ENCODE measurements at regions not wholly inside any gene's neighbourhood (a gene's known extent, or its start where the extent isn't known, plus 50 kb on each side); places are given as distances from the start of the nearest gene placed in this dataset.

DNA sequence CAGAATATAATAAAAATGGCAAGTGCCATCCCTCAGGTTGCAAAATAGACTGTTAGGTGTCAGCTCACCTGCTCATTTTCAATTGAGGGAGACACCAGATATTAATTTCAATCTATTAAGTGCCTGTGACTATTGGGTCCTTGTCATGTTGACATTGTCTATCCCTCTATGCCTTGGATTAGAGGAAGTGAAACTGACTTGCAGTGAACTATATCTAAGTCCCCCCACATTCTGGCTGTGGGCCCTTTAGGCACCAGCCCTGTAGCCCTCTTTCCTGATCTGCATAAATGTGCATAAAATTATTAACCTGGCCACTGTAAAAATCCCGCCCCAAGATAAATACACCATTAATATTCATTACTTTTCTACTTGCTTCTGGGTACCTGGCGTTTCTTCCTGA is 293.0 kb upstream of the CLNK start:
- H3K27ac ChIP-seq: no peak overlapping the region
- H3K4me3 ChIP-seq: no peak overlapping the region
- no peaks in the 10 kb centered on the region for H3K36me3 ChIP-seq
- 84 to 85% methylated on average over 2 of the region's 2 CpGs for WGBS, 2 donors
- H3K4me1 ChIP-seq: no peaks in the 10 kb centered on the region
- intact Hi-C loops (cut with DNase I): no loop called here
- no peaks in the 10 kb centered on the region for H3K27me3 ChIP-seq
- DNase-seq: no peak
- no peak for TF ChIP-seq POLR2A (IDR thresholded peaks at IDR 0.05)
- TF ChIP-seq, protein P1, sequence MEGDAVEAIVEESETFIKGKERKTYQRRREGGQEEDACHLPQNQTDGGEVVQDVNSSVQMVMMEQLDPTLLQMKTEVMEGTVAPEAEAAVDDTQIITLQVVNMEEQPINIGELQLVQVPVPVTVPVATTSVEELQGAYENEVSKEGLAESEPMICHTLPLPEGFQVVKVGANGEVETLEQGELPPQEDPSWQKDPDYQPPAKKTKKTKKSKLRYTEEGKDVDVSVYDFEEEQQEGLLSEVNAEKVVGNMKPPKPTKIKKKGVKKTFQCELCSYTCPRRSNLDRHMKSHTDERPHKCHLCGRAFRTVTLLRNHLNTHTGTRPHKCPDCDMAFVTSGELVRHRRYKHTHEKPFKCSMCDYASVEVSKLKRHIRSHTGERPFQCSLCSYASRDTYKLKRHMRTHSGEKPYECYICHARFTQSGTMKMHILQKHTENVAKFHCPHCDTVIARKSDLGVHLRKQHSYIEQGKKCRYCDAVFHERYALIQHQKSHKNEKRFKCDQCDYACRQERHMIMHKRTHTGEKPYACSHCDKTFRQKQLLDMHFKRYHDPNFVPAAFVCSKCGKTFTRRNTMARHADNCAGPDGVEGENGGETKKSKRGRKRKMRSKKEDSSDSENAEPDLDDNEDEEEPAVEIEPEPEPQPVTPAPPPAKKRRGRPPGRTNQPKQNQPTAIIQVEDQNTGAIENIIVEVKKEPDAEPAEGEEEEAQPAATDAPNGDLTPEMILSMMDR (IDR thresholded peaks at IDR 0.05): no peak
- H3K9me3 ChIP-seq: peaks cover 0 to 8% (median 0%) of the 10 kb centered on the region in 3 donors

DNA sequence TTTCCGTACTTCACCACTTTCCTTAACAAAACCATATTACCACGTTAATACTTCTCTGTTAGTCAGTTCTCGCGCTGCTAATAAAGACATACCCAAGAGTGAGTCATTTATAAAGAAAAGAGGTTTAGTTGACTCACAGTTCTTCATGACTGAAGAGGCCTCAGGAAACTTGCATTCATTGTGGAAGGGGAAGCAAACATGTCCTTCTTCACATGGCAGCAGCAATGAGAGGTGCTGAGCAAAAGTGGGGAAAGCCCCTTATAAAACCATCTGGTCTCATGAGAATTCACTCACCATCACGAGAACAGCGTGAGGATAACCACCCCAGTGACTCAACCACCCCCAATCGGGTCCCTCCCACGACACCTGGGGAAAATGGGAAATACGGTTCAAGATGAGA is 289.8 kb upstream of the CLNK start:
- Histone ChIP-seq H3K4me1 (no peaks in the 10 kb centered on the region), H3K27me3 (no peaks in the 10 kb centered on the region), H3K9me3 (peaks cover 0 to 8% (median 0%) of the 10 kb centered on the region in 3 donors), H3K27ac (no peak overlapping the region), H3K4me3 (no peak overlapping the region), H3K36me3 (no peaks in the 10 kb centered on the region)
- WGBS, 2 donors: 58 to 75% methylated on average over 9 of the region's 9 CpGs
- TF ChIP-seq, protein P1 (IDR thresholded peaks at IDR 0.05): no peak
- TF ChIP-seq POLR2A (IDR thresholded peaks at IDR 0.05): no peak
- no peak for DNase-seq
- intact Hi-C loops (cut with DNase I): no loop called here

DNA sequence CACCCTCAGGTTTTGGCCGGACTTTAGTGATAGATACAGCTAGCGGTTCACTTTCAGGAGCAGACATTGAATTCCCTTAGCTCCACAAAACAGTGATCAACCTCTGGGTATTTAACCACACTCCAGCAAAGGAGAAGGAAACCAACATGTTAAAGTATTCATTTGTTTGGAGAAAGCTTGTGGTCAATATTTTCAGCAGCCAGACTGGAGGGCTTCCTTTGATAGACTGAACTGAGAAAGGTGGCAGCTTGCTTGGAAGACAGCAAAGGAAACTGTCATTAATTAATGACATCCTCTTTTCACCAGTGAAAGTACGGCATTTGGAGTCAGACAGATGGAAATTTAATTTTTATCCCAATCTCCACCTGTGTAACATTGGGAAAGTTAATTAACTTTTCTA is 289.1 kb upstream of the CLNK start:
- Histone ChIP-seq H3K4me1 (no peaks in the 10 kb centered on the region), H3K27me3 (no peaks in the 10 kb centered on the region), H3K36me3 (no peaks in the 10 kb centered on the region), H3K27ac (no peak overlapping the region), H3K4me3 (no peak overlapping the region), H3K9me3 (peaks cover 0 to 8% (median 0%) of the 10 kb centered on the region in 3 donors)
- DNase-seq: no peak
- intact Hi-C loops (cut with DNase I): no loop called here
- no peak for TF ChIP-seq POLR2A (IDR thresholded peaks at IDR 0.05)
- TF ChIP-seq, protein P1 (IDR thresholded peaks at IDR 0.05): no peak
- WGBS, 2 donors: 69 to 87% methylated on average over 2 to 3 of the region's 3 CpGs

DNA sequence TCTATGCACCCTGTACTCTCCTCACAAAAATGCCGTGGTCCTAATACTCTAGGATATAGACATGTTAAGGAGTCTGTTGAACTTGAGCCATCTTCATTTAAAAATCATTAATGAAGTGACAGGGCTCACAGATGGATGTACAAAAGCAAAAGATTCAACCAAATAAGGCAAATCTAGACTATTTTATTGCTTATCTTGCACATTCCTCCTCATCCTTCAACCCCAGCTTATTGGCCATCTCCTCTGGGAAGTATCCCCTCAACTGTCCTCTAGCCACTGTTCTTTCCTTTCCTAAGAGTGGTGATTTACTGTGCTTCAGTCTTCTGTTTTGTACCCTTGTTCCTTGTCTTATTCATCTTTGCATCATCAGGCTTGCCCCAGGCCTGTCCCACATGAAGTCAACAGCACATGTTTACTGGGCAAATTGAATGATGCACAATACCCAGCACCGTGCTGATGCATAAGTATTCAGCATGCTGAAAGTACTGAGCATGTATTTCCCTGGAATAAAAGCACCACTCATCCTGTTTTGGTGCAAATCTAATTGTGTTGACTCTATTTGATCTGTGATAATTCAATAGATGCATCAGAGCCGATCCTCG is 287.3 kb upstream of the CLNK start:
- 78 to 80% methylated on average over 4 of the region's 4 CpGs for WGBS, 2 donors

DNA sequence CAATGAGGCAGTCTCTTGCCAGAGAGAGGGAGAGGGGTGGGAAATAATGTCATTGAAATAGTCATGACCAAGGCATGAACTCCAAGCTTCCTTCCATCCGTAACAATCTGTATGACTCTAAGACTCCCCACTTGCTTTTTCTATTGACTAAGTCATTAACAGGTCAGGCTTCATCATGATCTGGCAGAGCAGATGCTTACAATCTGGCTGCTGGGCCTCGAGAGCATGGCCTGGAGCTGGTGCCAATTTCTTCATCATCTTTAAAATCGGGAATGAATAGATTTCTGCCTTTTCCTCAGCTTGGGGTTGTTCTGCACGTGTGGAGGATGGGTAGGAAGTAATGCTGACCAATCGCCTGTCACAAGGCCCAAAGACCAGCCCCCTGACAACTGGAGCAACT is 280.6 kb upstream of the CLNK start:
- H3K27me3 ChIP-seq: no peaks in the 10 kb centered on the region
- no peak for TF ChIP-seq POLR2A (IDR thresholded peaks at IDR 0.05)
- TF ChIP-seq, protein P1 (IDR thresholded peaks at IDR 0.05): no peak
- DNase-seq: no peak
- intact Hi-C loops (cut with DNase I): no loop called here
- no peak overlapping the region for H3K27ac ChIP-seq
- H3K4me1 ChIP-seq: no peaks in the 10 kb centered on the region
- 65 to 76% methylated on average over 5 of the region's 5 CpGs for WGBS, 2 donors
- no peaks in the 10 kb centered on the region for H3K36me3 ChIP-seq
- no peaks in the 10 kb centered on the region for H3K9me3 ChIP-seq
- no peak overlapping the region for H3K4me3 ChIP-seq

More for the DNA sequence above, 287.3 kb upstream of the CLNK start:
- Histone ChIP-seq H3K9me3 (peaks cover 0 to 8% (median 0%) of the 10 kb centered on the region in 3 donors), H3K36me3 (no peaks in the 10 kb centered on the region), H3K27ac (no peak overlapping the region), H3K4me1 (no peaks in the 10 kb centered on the region), H3K27me3 (no peaks in the 10 kb centered on the region), H3K4me3 (no peak overlapping the region)
- TF ChIP-seq, protein P1 (IDR thresholded peaks at IDR 0.05): no peak
- no peak for TF ChIP-seq POLR2A (IDR thresholded peaks at IDR 0.05)
- no peak for DNase-seq
- intact Hi-C loops (cut with DNase I): no loop called here
